ENCODE measurements at regions not wholly inside any gene's neighbourhood (a gene's known extent, or its start where the extent isn't known, plus 50 kb on each side); places are given as distances from the start of the nearest gene placed in this dataset.

- 78% methylated on average over 8 of the region's 8 CpGs for WGBS (ENCODE audit: insufficient coverage, insufficient replicate concordance, low lambda C conversion rate, missing lambda C conversion rate)
- no peak overlapping the region for H3K27ac ChIP-seq (ENCODE audit: control insufficient read depth, insufficient read depth)
- CTCF ChIA-PET: no interaction called here
Observed at GRCh38 chr4:181976764-181977163, 266.4 kb upstream of the TENM3 start.

GRCh38 chr4:181982437-181982836 lies 260.8 kb upstream of the TENM3 start:
- no peaks in the 10 kb centered on the region for H3K4me1 ChIP-seq (ENCODE audit: control insufficient read depth, insufficient read depth, low read length)
- no TSS peak for BruUV-seq (replicated peaks)
- no peaks in the 10 kb centered on the region; a peak in 1 of 4 replicates for H3K27me3 ChIP-seq (replicated peaks in 1 of 2; ENCODE audit: control insufficient read depth in 2 of 2, insufficient read depth in 2 of 2, low read length in 1 of 2)
- no peaks in the 10 kb centered on the region for H4K20me1 ChIP-seq (ENCODE audit: control insufficient read depth, insufficient read depth)
- ChIA-PET CTCF (no interaction called here), POLR2A (no interaction called here), SMC1A (ENCODE audit: uncharacterized antibody, unreplicated experiment) (interaction anchor here (1.0 kb wide), 1 partner anchor 16 kb away, joined by 3 read pairs; no protein-coding TSS in a partner anchor), RAD21 (ENCODE audit: unreplicated experiment) (no interaction called here)
- no peak overlapping the region for H3K9ac ChIP-seq (ENCODE audit: control insufficient read depth, insufficient read depth, low read length)
- no peak for DNase-seq (ENCODE audit: low read depth, low spot score)
- no peaks in the 10 kb centered on the region for H3K79me2 ChIP-seq (ENCODE audit: control insufficient read depth, insufficient read depth, low read length)
- intact Hi-C loops (cut with micrococcal nuclease; ENCODE audit: unreplicated experiment): no loop called here
- ATAC-seq: no peak
- no peak overlapping the region for H3K4me3 ChIP-seq
- H3K36me3 ChIP-seq (ENCODE audit: control insufficient read depth in 2 of 2, insufficient read depth in 2 of 2, low read length in 1 of 2): no peaks in the 10 kb centered on the region
- FAIRE-seq: no peak
- no peak overlapping the region for H3K4me2 ChIP-seq (ENCODE audit: control insufficient read depth, insufficient read depth)
- no peak overlapping the region for H3K27ac ChIP-seq (ENCODE audit: control insufficient read depth, insufficient read depth)
- in situ Hi-C loops (cut with MboI): no loop called here
- H3K9me3 ChIP-seq (replicated peaks; ENCODE audit: control insufficient read depth, insufficient read depth, low read length): no peaks in the 10 kb centered on the region
- WGBS (ENCODE audit: insufficient coverage, insufficient replicate concordance, low lambda C conversion rate, missing lambda C conversion rate): 36% methylated on average over 2 of the region's 2 CpGs
- H2AFZ ChIP-seq (ENCODE audit: control insufficient read depth, low read depth, low read length): no peak overlapping the region
- TF ChIP-seq E4F1 (IDR thresholded peaks at IDR 0.05; ENCODE audit: borderline replicate concordance, partially characterized antibody) (no peak), KDM1A (IDR thresholded peaks at IDR 0.05; ENCODE audit: borderline replicate concordance) (no peak), POLR2AphosphoS5 (IDR thresholded peaks at IDR 0.05; ENCODE audit: low read length) (no peak), NRF1 (conservative IDR thresholded peaks at IDR 0.05; ENCODE audit: low read depth, low read length) (no peak), NFYB (IDR thresholded peaks at IDR 0.05; ENCODE audit: insufficient read depth, low read depth, low read length) (no peak), PKNOX1 (IDR thresholded peaks at IDR 0.05) (no peak), CHD2 (IDR thresholded peaks at IDR 0.05; ENCODE audit: borderline replicate concordance, low read depth, low read length) (no peak), ASH2L (IDR thresholded peaks at IDR 0.05; ENCODE audit: borderline replicate concordance, low read depth) (no peak)

More at GRCh38 chr4:181976764-181977163, 266.4 kb upstream of the TENM3 start:
- no peaks in the 10 kb centered on the region for H3K79me2 ChIP-seq (ENCODE audit: control insufficient read depth, insufficient read depth, low read length)
- no TSS peak for BruUV-seq (replicated peaks)
- TF ChIP-seq SIN3A (IDR thresholded peaks at IDR 0.05; ENCODE audit: low read depth, low read length) (no peak), FOXK2 (IDR thresholded peaks at IDR 0.05) (no peak), MTA3 (IDR thresholded peaks at IDR 0.05; ENCODE audit: borderline replicate concordance, low read length) (no peak), CHD2 (IDR thresholded peaks at IDR 0.05; ENCODE audit: borderline replicate concordance, low read depth, low read length) (no peak), MEF2A (IDR thresholded peaks at IDR 0.05; ENCODE audit: insufficient read depth, low read depth, low read length) (no peak)
- intact Hi-C loops (cut with micrococcal nuclease; ENCODE audit: unreplicated experiment) (no loop called here), in situ Hi-C loops (cut with MboI) (no loop called here)
- no peaks in the 10 kb centered on the region for H4K20me1 ChIP-seq (ENCODE audit: control insufficient read depth, insufficient read depth)
- no peak for ATAC-seq
- ChIA-PET POLR2A (no interaction called here), RAD21 (ENCODE audit: unreplicated experiment) (no interaction called here), SMC1A (ENCODE audit: uncharacterized antibody, unreplicated experiment) (interaction anchor here (0.7 kb wide), 1 partner anchor 12 kb away, joined by 3 read pairs; no protein-coding TSS in a partner anchor)
- no peak overlapping the region for H3K9ac ChIP-seq (ENCODE audit: control insufficient read depth, insufficient read depth, low read length)
- H3K4me3 ChIP-seq: no peak overlapping the region
- no peak overlapping the region for H3K4me2 ChIP-seq (ENCODE audit: control insufficient read depth, insufficient read depth)
- H3K27me3 ChIP-seq (replicated peaks in 1 of 2; ENCODE audit: control insufficient read depth in 2 of 2, insufficient read depth in 2 of 2, low read length in 1 of 2): no peaks in the 10 kb centered on the region
- H3K4me1 ChIP-seq (ENCODE audit: control insufficient read depth, insufficient read depth, low read length): no peaks in the 10 kb centered on the region
- no peaks in the 10 kb centered on the region; the same call in 2 of the 3 replicates for H3K9me3 ChIP-seq (replicated peaks; ENCODE audit: control insufficient read depth, insufficient read depth, low read length)
- no peak for FAIRE-seq
- H3K36me3 ChIP-seq (ENCODE audit: control insufficient read depth in 2 of 2, insufficient read depth in 2 of 2, low read length in 1 of 2): no peaks in the 10 kb centered on the region
- no peak for DNase-seq (ENCODE audit: low read depth, low spot score)
- no peak overlapping the region for H2AFZ ChIP-seq (ENCODE audit: control insufficient read depth, low read depth, low read length)

Data from GM12878 (cell line).